ENCODE measurements at regions not wholly inside any gene's neighbourhood (a gene's known extent, or its start where the extent isn't known, plus 50 kb on each side); places are given as distances from the start of the nearest gene placed in this dataset.

DNA sequence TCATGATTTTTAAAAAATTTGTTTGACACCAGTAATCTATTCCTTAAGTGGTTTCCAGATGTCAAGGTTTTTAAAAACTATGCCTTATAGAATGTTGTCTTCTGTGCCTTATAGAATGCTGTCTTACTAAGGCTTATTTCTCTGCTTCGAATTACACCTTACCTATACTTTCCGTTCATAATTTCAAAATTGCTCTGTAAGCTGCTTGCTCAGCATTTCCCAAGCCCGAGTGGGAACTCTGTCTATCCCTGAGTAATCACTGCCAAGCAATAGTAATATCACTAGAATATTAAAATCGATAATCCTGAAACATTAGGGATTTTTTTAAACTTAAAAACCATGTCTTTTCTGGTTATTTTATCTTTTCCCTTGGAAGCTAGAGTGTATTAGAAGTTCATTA is 376.3 kb downstream of the PIK3R1 start:
- Histone ChIP-seq H4K20me1 (no peaks in the 10 kb centered on the region), H3K9me3 (replicated peaks in 1 of 11) (peaks cover 0 to 13% (median 7%) of the 10 kb centered on the region in 11 experiments; a peak in 15 of 22 replicates), H3K36me3 (no peaks in the 10 kb centered on the region), H3K4me2 (peak overlapping the region in 3 of 11 experiments; percentile 6 to 24 (median 20); a peak in 3 of 22 replicates), H3K4me1 (peaks cover 7 to 20% (median 12%) of the 10 kb centered on the region in 10 experiments; a peak in 17 of 20 replicates), H3K4me3 (no peak overlapping the region), H3K9ac (no peak overlapping the region), H3K27ac (no peak overlapping the region), H3K27me3 (no peaks in the 10 kb centered on the region)
- TF ChIP-seq Cebpa-rat (IDR thresholded peaks at IDR 0.05), result no peak

DNA sequence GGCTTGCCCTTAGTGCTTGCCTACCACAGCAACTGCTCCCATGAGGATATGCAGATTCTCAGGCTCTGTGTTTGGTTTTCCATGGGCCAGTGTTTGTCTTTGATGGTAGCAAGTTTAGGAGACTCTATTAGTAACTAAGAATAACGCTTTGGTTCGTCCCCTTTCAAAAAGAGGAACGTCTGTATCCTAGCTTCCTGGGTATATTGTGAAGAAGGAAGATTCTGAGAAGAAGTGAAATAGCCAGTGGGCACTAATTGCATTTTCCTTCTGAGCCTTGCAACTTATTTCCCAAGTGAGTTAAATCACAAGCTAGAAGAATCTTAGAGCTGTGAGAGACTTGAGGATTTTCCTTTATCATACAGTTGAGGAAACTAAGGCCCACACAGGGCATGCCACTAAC is 376.8 kb downstream of the PIK3R1 start:
- H3K9me3 ChIP-seq (replicated peaks in 1 of 11), result peaks cover 0 to 13% (median 7%) of the 10 kb centered on the region in 11 experiments; a peak in 15 of 22 replicates
- H3K4me1 ChIP-seq, result peaks cover 7 to 20% (median 12%) of the 10 kb centered on the region in 10 experiments; a peak in 17 of 20 replicates
- TF ChIP-seq Cebpa-rat (IDR thresholded peaks at IDR 0.05), result no peak
- no peak overlapping the region for H3K27ac ChIP-seq
- no peak overlapping the region for H3K9ac ChIP-seq
- H4K20me1 ChIP-seq, result no peaks in the 10 kb centered on the region
- H3K4me2 ChIP-seq, result peak overlapping the region in 7 of 11 experiments; percentile 5 to 60 (median 24); a peak in 8 of 22 replicates
- H3K36me3 ChIP-seq, result no peaks in the 10 kb centered on the region
- H3K4me3 ChIP-seq, result no peak overlapping the region
- no peaks in the 10 kb centered on the region for H3K27me3 ChIP-seq

DNA sequence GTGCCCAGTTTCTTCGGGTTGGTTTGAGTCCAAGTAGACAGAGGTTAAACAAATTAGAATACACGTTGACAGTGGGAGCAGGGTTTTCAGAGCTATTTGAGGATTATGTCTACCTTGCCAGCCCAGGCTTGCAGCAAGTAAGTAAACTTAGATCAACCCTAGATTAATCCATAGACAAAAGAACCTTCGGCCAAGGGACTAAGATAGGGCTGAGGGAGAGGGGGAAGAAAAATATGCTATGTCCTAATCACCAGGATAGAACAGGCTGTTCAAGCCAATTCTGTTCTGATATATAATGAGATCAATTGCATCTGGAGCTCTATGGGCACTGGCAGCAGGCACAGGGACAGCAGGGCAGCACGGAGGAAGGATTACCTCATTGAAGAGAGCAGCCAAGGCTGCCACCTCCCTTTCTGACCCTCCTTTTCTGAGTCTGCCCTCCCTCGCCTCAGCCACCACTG is 377.7 kb downstream of the PIK3R1 start:
- Histone ChIP-seq H3K36me3 (no peaks in the 10 kb centered on the region), H3K27ac (no peak overlapping the region), H3K9me3 (replicated peaks in 1 of 11) (peaks cover 0 to 13% (median 7%) of the 10 kb centered on the region in 11 experiments; a peak in 15 of 22 replicates), H4K20me1 (no peaks in the 10 kb centered on the region), H3K9ac (no peak overlapping the region), H3K27me3 (no peaks in the 10 kb centered on the region), H3K4me1 (peaks cover 7 to 20% (median 12%) of the 10 kb centered on the region in 10 experiments; a peak in 17 of 20 replicates), H3K4me3 (no peak overlapping the region), H3K4me2 (peak overlapping the region in 9 of 11 experiments; percentile 20 to 60 (median 41); a peak in 15 of 22 replicates)
- no peak for TF ChIP-seq Cebpa-rat (IDR thresholded peaks at IDR 0.05)

DNA sequence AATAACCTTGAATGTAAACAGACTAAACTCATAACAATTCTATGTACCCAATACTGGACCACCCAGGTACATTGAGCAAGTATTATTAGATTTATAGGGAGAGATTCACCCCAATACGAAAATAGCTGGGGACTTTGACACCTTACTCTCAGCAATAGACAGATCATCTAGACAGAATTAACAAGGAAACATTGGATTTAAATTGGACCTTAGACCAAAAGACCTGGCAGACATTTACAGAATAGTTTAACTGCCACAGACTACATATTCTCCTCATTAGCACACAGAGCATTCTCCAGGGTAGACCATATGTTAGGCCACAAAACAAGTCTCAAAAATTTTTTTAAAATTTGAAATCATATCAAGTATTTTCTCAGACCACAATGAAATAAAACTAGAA is 397.4 kb downstream of the PIK3R1 start:
- no peaks in the 10 kb centered on the region for H4K20me1 ChIP-seq
- H3K4me3 ChIP-seq, result no peak overlapping the region
- H3K36me3 ChIP-seq, result 0 out of 22 replicates have a peak, but pooled peaks cover 0 to 3% (median 0%) of the 10 kb centered on the region in 11 experiments
- H3K4me1 ChIP-seq, result peaks cover 0 to 5% (median 0%) of the 10 kb centered on the region in 10 experiments; a peak in 2 of 20 replicates
- H3K4me2 ChIP-seq, result no peak overlapping the region
- H3K27ac ChIP-seq, result no peak overlapping the region
- H3K9me3 ChIP-seq (replicated peaks in 1 of 11), result peaks cover 44 to 59% (median 56%) of the 10 kb centered on the region in 11 experiments
- no peaks in the 10 kb centered on the region for H3K27me3 ChIP-seq
- no peak for TF ChIP-seq Cebpa-rat (IDR thresholded peaks at IDR 0.05)
- H3K9ac ChIP-seq, result no peak overlapping the region

DNA sequence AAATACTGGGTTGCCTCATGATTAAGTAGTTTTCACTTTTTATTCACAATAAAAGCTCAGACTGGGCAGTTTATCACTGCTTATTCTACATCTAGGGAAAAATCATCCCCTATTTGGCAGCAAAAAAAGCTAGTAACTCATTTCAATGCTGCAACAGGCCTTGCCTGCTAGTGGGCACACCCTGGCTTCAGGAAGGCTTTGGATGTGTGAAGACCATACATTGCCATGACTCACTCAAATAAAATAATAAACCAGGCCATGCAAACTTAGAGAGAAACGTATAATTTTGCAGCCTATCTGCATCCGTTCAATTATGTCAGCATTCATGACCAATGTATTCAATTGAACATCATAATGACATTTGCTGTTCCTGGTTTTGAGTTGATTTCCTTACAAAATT is 402.9 kb downstream of the PIK3R1 start:
- Histone ChIP-seq H3K4me2 (no peak overlapping the region), H3K9ac (no peak overlapping the region), H3K27ac (no peak overlapping the region), H3K27me3 (no peaks in the 10 kb centered on the region), H3K4me3 (no peak overlapping the region), H3K9me3 (replicated peaks in 1 of 11) (peaks cover 8 to 19% (median 14%) of the 10 kb centered on the region in 11 experiments; a peak in 18 of 22 replicates), H3K4me1 (no peaks in the 10 kb centered on the region), H3K36me3 (no peaks in the 10 kb centered on the region), H4K20me1 (no peaks in the 10 kb centered on the region)
- TF ChIP-seq Cebpa-rat (IDR thresholded peaks at IDR 0.05), result no peak

DNA sequence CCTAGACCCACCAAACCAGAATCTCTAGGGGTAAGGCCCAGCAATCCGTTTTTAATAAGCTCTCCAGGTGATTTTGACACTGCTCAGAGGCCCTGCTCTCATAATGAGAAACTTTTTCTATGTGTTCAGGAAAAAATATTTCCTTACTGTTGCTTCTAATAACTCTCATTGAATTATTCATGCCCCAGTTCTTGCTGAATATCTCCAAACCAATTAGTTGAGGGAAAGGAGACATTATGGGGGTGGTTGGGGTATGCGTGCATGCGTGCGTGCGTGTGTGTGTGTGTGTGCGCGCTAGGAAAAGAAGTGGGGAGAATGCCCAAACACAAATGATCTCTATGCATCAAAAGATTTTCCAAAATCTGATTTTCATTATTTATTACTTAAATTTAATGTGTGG is 411.4 kb downstream of the PIK3R1 start:
- no peaks in the 10 kb centered on the region for H4K20me1 ChIP-seq
- no peaks in the 10 kb centered on the region for H3K36me3 ChIP-seq
- H3K27ac ChIP-seq, result no peak overlapping the region
- no peak overlapping the region for H3K4me2 ChIP-seq
- no peak overlapping the region for H3K9ac ChIP-seq
- no peak overlapping the region for H3K4me3 ChIP-seq
- no peaks in the 10 kb centered on the region for H3K27me3 ChIP-seq
- H3K9me3 ChIP-seq (replicated peaks in 1 of 11), result no peaks in the 10 kb centered on the region
- TF ChIP-seq Cebpa-rat (IDR thresholded peaks at IDR 0.05), result no peak
- H3K4me1 ChIP-seq, result no peaks in the 10 kb centered on the region

DNA sequence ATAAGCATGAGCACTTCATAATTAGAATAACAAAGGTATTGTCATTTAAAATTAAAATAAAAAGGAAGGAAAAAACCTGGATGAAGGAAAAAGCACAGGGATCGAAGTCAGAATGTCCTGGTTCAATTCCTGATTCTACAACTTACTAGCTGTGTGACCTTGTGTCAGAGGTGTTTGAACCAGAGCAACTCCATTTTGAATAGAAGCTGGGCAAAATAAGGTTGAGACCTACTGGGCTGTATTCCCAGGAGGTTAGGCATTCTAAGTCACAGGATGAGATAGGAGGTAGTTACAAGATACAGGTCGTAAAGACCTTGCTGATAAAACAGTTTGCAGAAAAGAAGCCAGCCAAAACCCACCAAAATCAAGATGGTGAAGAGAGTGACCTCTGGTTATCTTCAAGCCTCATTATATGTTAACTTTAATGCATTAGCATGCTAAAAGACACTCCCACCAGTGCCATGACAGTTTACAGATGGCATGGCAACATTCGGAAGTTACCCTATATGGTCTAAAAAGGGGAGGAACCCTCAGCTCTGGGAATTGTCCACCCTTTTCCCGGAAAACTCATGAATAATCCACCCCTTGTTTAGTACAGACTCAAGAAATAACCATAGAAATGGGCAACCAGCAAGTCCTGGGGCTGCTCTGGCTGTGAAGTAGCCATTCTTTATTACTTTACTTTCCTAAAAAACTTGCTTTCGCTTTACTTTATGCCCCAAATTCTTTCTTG is 412.7 kb downstream of the PIK3R1 start:
- Histone ChIP-seq H3K4me1 (no peaks in the 10 kb centered on the region), H3K9me3 (replicated peaks in 1 of 11) (no peaks in the 10 kb centered on the region), H3K27me3 (no peaks in the 10 kb centered on the region), H3K4me2 (no peak overlapping the region), H3K9ac (no peak overlapping the region), H3K4me3 (no peak overlapping the region), H3K36me3 (no peaks in the 10 kb centered on the region), H4K20me1 (no peaks in the 10 kb centered on the region), H3K27ac (no peak overlapping the region)
- TF ChIP-seq Cebpa-rat (IDR thresholded peaks at IDR 0.05), result no peak

DNA sequence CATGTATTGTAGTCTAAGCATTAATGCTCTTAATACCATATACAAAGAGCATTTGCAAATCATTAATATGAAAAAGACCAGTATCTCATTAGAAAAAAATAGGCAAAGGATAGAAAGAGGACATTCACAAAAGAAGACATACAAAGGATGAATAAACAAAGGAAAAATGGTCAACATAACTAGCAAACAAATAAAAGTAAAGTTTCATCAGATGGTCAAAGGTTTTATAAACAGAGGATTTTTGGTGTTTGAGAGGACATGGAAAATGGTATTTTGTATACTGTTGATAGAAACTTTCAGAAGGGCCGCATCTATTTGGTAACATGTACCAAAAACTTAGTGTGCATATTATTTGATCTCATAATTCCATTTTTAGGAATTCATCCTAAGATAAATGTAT is 414.8 kb downstream of the PIK3R1 start:
- no peak for TF ChIP-seq Cebpa-rat (IDR thresholded peaks at IDR 0.05)
- H3K4me3 ChIP-seq, result no peak overlapping the region
- H3K4me1 ChIP-seq, result no peaks in the 10 kb centered on the region
- H4K20me1 ChIP-seq, result no peaks in the 10 kb centered on the region
- H3K9ac ChIP-seq, result no peak overlapping the region
- H3K27ac ChIP-seq, result no peak overlapping the region
- no peaks in the 10 kb centered on the region for H3K36me3 ChIP-seq
- H3K4me2 ChIP-seq, result no peak overlapping the region
- H3K9me3 ChIP-seq (replicated peaks in 1 of 11), result no peaks in the 10 kb centered on the region
- no peaks in the 10 kb centered on the region for H3K27me3 ChIP-seq

DNA sequence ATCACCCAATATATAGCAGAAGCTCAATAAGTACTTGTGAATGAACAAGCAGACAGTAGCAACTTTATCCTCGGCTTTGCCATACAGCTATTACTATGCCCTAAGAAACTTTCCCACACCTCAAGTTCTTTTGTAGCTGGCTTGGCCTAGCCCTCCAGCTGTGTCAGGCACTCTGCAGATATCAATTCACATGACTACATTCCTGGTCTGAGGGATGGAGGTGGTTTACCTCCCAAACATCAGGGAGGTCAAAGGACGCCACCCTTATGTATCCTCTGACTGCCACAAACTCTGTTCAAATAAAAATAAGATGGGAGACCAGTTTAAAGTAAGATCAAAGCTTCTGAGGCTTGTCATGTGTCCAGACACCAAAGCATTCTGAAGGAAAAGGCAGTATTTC is 416.3 kb downstream of the PIK3R1 start:
- TF ChIP-seq Cebpa-rat (IDR thresholded peaks at IDR 0.05), result no peak
- no peaks in the 10 kb centered on the region for H3K4me1 ChIP-seq
- H3K4me2 ChIP-seq, result no peak overlapping the region
- no peaks in the 10 kb centered on the region for H3K27me3 ChIP-seq
- H3K4me3 ChIP-seq, result no peak overlapping the region
- no peak overlapping the region for H3K27ac ChIP-seq
- H3K9ac ChIP-seq, result no peak overlapping the region
- H3K36me3 ChIP-seq, result no peaks in the 10 kb centered on the region
- H4K20me1 ChIP-seq, result no peaks in the 10 kb centered on the region
- H3K9me3 ChIP-seq (replicated peaks in 1 of 11), result no peaks in the 10 kb centered on the region

DNA sequence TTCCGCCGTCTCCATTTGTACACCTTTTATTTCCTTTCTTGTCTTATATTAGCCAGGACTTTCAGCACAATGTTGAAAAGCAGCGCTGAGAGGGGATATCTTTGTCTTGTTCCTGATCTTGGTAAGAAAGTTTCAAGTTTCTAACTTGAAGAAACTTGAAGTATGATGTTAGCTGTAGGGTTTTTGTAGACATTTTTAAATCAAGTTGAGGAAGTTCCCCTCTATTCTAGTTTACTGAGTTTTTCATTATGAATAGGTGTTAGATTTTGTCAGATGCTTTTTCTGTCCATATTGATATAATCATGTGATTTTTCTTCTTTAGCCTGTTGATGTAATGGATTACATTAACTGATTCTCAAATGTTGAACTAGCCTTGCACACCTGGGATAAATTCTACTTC is 425.7 kb downstream of the PIK3R1 start:
- Histone ChIP-seq H3K4me2 (no peak overlapping the region), H3K27me3 (no peaks in the 10 kb centered on the region), H3K4me3 (no peak overlapping the region), H3K4me1 (no peaks in the 10 kb centered on the region), H3K36me3 (no peaks in the 10 kb centered on the region), H3K9me3 (replicated peaks in 1 of 11) (no peaks in the 10 kb centered on the region), H4K20me1 (no peaks in the 10 kb centered on the region), H3K9ac (no peak overlapping the region), H3K27ac (no peak overlapping the region)
- TF ChIP-seq Cebpa-rat (IDR thresholded peaks at IDR 0.05), result no peak

All from BLaER1 treated with 17β-estradiol and CSF1 and Interleukin-3, amounts not matched to agents 10 nM and 100 nM (cell line).